Liver (tissue), 8 donors: ENCODE measurements at regions not wholly inside any gene's neighbourhood (a gene's known extent, or its start where the extent isn't known, plus 50 kb on each side); places are given as distances from the start of the nearest gene placed in this dataset.

Source experiments
- DNase-seq: peaks from one replicate; pipeline ENCODE4 v3.0.0-alpha.2; 2017; ENCODE audit warnings: low spot score
- H3K27ac ChIP-seq, 2 donors: one replicate each; pipeline ENCODE4 v1.7.0; 2013; ENCODE audit warnings: inconsistent platforms in 2 of 2, low read length in 2 of 2, control low read depth in 1 of 2, low read depth in 1 of 2, mild to moderate bottlenecking in 1 of 2
- H3K27me3 ChIP-seq, 4 donors: one replicate each; pipeline versions ENCODE4 v1.6.1 to v1.7.0; 2013; ENCODE audit warnings: low read length in 3 of 4, inconsistent platforms in 1 of 4, mild to moderate bottlenecking in 1 of 4, moderate library complexity in 1 of 4; ENCODE audit not compliant: control insufficient read depth in 4 of 4, insufficient read depth in 4 of 4
- H3K36me3 ChIP-seq, 4 donors: one replicate each; pipeline versions ENCODE4 v1.6.1 to v1.7.0; 2013; ENCODE audit warnings: low read length in 3 of 4, mild to moderate bottlenecking in 3 of 4, low read depth in 1 of 4, moderate library complexity in 1 of 4; ENCODE audit not compliant: control insufficient read depth in 4 of 4, insufficient read depth in 3 of 4
- H3K4me1 ChIP-seq, 4 donors: one replicate each; pipeline versions ENCODE4 v1.6.1 to v1.7.0; 2013; ENCODE audit warnings: low read length in 3 of 4, mild to moderate bottlenecking in 3 of 4, moderate library complexity in 1 of 4; ENCODE audit not compliant: control insufficient read depth in 4 of 4, insufficient read depth in 4 of 4
- H3K4me3 ChIP-seq, 3 donors: one replicate each; pipeline versions ENCODE4 v1.6.1 to v1.7.0; 2013; ENCODE audit warnings: low read length in 3 of 3, control low read depth in 1 of 3, low read depth in 1 of 3, mild to moderate bottlenecking in 1 of 3
- H3K9ac ChIP-seq, 2 donors: one replicate each; pipeline ENCODE4 v1.7.0; 2013; ENCODE audit warnings: low read length in 2 of 2, mild to moderate bottlenecking in 2 of 2, moderate library complexity in 2 of 2, control low read depth in 1 of 2, low read depth in 1 of 2
- H3K9me3 ChIP-seq, 4 donors: one replicate each; pipeline versions ENCODE4 v1.6.1 to v1.7.0; 2013; ENCODE audit warnings: low read length in 3 of 4; ENCODE audit not compliant: control insufficient read depth in 4 of 4
- EGR1 ChIP-seq, 2 donors: IDR thresholded peaks; 2 replicates each; pipeline ENCODE4 v1.6.1; 2016 to 2018; ENCODE audit warnings: antibody characterized with exemption in 2 of 2, low read depth in 2 of 2
- FOXA1 ChIP-seq: IDR thresholded peaks from 2 replicates; pipeline ENCODE4 v1.6.1; 2016; ENCODE audit warnings: antibody characterized with exemption
- FOXA2 ChIP-seq: IDR thresholded peaks from 2 replicates; pipeline ENCODE4 v1.6.1; 2016; ENCODE audit warnings: antibody characterized with exemption
- GABPA ChIP-seq, 2 donors: IDR thresholded peaks in 1 of 2; conservative IDR thresholded peaks in 1 of 2; 2 replicates each; pipeline ENCODE4 v1.6.1; 2016; ENCODE audit warnings: antibody characterized with exemption in 2 of 2, mild to moderate bottlenecking in 1 of 2, moderate library complexity in 1 of 2
- HNF4A ChIP-seq, 2 donors: conservative IDR thresholded peaks; 2 replicates each; pipeline ENCODE4 v1.6.1; 2016; ENCODE audit warnings: antibody characterized with exemption in 2 of 2, mild to moderate bottlenecking in 2 of 2
- HNF4G ChIP-seq: IDR thresholded peaks from 2 replicates; pipeline ENCODE4 v1.6.1; 2016; ENCODE audit warnings: antibody characterized with exemption
- NR2F2 ChIP-seq: IDR thresholded peaks from 2 replicates; pipeline ENCODE4 v1.6.1; 2016; ENCODE audit warnings: antibody characterized with exemption
- RAD21 ChIP-seq, 2 donors: IDR thresholded peaks; 2 replicates each; pipeline ENCODE4 v1.6.1; 2016; ENCODE audit warnings: antibody characterized with exemption in 2 of 2, mild to moderate bottlenecking in 2 of 2
- RXRA ChIP-seq, 2 donors: IDR thresholded peaks; 2 replicates each; pipeline ENCODE4 v1.6.1; 2017 to 2018; ENCODE audit warnings: antibody characterized with exemption in 2 of 2, mild to moderate bottlenecking in 1 of 2
- SP1 ChIP-seq: IDR thresholded peaks from 2 replicates; pipeline ENCODE4 v1.6.1; 2018; ENCODE audit warnings: antibody characterized with exemption, mild to moderate bottlenecking
- TAF1 ChIP-seq: conservative IDR thresholded peaks from 2 replicates; pipeline ENCODE4 v1.6.1; 2016; ENCODE audit warnings: antibody characterized with exemption, mild to moderate bottlenecking
- WGBS: extraction: QIAGEN DNeasy Blood & Tissue Kit; methylation state at CpG from one replicate; pipeline ENCODE4 v1.1.7; 2013; 5-methylcytosine and 5-hydroxymethylcytosine counted together
- TF ChIP-seq, protein P1 (sequence below): fragments of 150-350 bp; IDR thresholded peaks from 2 replicates; pipeline ENCODE4 v1.5.1; 2017; ENCODE audit warnings: improper control_type of control experiment, low read depth, low read length; ENCODE audit not compliant: missing input control
- TF ChIP-seq, protein P2 (sequence below): IDR thresholded peaks from 2 replicates; pipeline ENCODE4 v1.6.1; 2016; ENCODE audit warnings: antibody characterized with exemption
- TF ChIP-seq, protein P3 (sequence below): IDR thresholded peaks from 2 replicates; pipeline ENCODE4 v1.6.1; 2016; ENCODE audit warnings: antibody characterized with exemption, mild to moderate bottlenecking
- TF ChIP-seq, protein P4 (sequence below): IDR thresholded peaks from 2 replicates; pipeline ENCODE4 v1.6.1; 2016; ENCODE audit warnings: antibody characterized with exemption
- TF ChIP-seq, protein P5 (sequence below): IDR thresholded peaks from 2 replicates; pipeline ENCODE4 v1.6.1; 2016; ENCODE audit warnings: antibody characterized with exemption
- donor health status: healthy.
- donor health status: healthy.
- donor health status: healthy.
- donor health status: healthy.
- donor health status: healthy.

DNA sequence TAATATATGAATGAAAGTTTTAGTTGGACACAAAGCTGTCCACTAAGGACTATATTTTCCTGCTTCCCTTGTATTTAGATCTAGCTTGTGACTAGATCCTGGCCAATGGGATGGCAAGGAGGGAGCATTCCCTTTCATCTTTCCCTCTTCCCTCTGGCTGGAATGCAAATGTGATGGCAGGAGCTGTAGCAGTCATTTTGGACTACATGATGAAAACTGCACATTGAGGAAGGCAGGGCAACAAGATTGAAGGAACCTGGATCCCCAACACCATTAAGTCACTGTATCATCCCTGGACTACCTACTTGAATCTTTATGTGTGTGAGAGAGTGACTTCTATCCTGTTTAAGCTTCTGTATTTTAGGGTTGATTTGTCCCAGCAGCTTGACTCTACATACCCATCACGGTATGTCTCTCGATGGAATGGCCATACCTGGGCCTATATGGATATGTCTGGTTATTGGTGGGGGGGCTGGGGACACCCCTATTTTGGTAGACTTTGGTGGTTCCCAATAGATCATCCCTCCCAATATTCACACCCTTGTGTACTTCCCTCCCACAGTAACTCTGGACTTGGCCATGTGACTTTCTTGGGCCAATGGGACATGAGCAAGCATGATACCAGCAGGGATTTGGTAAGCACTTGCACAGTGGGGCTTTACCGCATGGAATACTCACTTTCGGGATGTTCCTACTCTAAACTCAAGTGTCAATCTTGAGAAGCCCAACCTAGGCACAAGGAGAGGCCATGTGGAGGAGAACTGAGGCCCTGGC is 128.5 kb downstream of the VEGFA start:
- Histone ChIP-seq H3K4me1 (peaks cover 16 to 39% (median 27%) of the 10 kb centered on the region in 4 donors), H3K9me3 (no peaks in the 10 kb centered on the region), H3K36me3 (no peaks in the 10 kb centered on the region), H3K9ac (no peak overlapping the region), H3K27me3 (no peaks in the 10 kb centered on the region), H3K4me3 (no peak overlapping the region), H3K27ac (no peak overlapping the region)
- no peak for DNase-seq
- WGBS: 96% methylated on average over 4 of the region's 4 CpGs
- TF ChIP-seq FOXA1 (no peak), HNF4A (conservative IDR thresholded peaks at IDR 0.05) (no peak), HNF4G (no peak), NR2F2 (no peak), EGR1 (IDR thresholded peaks at IDR 0.05; ENCODE audit: low read depth in 2 of 2) (no peak), GABPA (IDR thresholded peaks at IDR 0.05 in 1 of 2, conservative IDR thresholded peaks at IDR 0.05 in 1 of 2) (no peak), SP1 (no peak), RXRA (IDR thresholded peaks at IDR 0.05) (no peak), FOXA2 (no peak)
- TF ChIP-seq, protein P1, sequence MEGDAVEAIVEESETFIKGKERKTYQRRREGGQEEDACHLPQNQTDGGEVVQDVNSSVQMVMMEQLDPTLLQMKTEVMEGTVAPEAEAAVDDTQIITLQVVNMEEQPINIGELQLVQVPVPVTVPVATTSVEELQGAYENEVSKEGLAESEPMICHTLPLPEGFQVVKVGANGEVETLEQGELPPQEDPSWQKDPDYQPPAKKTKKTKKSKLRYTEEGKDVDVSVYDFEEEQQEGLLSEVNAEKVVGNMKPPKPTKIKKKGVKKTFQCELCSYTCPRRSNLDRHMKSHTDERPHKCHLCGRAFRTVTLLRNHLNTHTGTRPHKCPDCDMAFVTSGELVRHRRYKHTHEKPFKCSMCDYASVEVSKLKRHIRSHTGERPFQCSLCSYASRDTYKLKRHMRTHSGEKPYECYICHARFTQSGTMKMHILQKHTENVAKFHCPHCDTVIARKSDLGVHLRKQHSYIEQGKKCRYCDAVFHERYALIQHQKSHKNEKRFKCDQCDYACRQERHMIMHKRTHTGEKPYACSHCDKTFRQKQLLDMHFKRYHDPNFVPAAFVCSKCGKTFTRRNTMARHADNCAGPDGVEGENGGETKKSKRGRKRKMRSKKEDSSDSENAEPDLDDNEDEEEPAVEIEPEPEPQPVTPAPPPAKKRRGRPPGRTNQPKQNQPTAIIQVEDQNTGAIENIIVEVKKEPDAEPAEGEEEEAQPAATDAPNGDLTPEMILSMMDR: no peak
- TF ChIP-seq, protein P2, sequence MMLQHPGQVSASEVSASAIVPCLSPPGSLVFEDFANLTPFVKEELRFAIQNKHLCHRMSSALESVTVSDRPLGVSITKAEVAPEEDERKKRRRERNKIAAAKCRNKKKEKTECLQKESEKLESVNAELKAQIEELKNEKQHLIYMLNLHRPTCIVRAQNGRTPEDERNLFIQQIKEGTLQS: no peak
- TF ChIP-seq, protein P3, sequence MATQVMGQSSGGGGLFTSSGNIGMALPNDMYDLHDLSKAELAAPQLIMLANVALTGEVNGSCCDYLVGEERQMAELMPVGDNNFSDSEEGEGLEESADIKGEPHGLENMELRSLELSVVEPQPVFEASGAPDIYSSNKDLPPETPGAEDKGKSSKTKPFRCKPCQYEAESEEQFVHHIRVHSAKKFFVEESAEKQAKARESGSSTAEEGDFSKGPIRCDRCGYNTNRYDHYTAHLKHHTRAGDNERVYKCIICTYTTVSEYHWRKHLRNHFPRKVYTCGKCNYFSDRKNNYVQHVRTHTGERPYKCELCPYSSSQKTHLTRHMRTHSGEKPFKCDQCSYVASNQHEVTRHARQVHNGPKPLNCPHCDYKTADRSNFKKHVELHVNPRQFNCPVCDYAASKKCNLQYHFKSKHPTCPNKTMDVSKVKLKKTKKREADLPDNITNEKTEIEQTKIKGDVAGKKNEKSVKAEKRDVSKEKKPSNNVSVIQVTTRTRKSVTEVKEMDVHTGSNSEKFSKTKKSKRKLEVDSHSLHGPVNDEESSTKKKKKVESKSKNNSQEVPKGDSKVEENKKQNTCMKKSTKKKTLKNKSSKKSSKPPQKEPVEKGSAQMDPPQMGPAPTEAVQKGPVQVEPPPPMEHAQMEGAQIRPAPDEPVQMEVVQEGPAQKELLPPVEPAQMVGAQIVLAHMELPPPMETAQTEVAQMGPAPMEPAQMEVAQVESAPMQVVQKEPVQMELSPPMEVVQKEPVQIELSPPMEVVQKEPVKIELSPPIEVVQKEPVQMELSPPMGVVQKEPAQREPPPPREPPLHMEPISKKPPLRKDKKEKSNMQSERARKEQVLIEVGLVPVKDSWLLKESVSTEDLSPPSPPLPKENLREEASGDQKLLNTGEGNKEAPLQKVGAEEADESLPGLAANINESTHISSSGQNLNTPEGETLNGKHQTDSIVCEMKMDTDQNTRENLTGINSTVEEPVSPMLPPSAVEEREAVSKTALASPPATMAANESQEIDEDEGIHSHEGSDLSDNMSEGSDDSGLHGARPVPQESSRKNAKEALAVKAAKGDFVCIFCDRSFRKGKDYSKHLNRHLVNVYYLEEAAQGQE: no peak
- TF ChIP-seq, protein P4, sequence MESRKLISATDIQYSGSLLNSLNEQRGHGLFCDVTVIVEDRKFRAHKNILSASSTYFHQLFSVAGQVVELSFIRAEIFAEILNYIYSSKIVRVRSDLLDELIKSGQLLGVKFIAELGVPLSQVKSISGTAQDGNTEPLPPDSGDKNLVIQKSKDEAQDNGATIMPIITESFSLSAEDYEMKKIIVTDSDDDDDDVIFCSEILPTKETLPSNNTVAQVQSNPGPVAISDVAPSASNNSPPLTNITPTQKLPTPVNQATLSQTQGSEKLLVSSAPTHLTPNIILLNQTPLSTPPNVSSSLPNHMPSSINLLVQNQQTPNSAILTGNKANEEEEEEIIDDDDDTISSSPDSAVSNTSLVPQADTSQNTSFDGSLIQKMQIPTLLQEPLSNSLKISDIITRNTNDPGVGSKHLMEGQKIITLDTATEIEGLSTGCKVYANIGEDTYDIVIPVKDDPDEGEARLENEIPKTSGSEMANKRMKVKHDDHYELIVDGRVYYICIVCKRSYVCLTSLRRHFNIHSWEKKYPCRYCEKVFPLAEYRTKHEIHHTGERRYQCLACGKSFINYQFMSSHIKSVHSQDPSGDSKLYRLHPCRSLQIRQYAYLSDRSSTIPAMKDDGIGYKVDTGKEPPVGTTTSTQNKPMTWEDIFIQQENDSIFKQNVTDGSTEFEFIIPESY: no peak

DNA sequence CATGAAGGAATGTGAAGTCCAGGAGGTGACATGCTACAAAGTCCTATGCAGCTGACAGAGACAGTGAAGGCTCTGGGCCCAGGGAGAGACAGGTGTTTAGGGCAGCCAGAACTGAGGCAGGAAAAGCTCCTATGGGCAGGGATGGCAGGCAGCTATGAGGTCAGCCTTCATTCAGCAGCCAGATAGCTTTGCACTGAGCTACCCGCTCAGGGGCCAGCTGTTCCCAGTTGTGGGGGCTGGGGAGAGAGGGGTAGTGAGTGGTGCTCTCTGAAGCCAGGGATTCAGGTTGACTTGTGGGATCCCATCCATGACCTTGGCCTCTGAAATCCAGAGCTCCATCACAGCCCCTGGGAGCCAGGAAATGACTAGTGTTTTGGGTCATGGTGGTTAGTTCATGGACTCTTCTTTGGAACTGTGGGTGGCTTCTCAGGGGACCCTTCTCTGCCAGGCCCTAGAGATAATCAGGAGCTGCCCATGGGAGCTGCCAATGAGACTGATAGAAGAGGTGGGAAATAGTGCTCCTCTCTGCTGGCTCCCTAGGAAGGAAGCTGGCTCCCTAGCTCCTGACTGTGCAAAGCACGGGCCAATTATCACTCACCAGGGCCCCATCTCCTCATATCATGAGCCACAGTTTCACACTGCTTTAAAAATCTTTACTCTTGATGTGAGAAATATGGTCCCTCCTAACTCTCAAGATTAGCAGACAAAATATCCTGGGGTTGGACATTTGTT is 127.7 kb downstream of the VEGFA start:
- DNase-seq: no peak

More for the DNA sequence above, 127.7 kb downstream of the VEGFA start:
- H3K9ac ChIP-seq: no peak overlapping the region
- no peak overlapping the region for H3K4me3 ChIP-seq
- H3K27ac ChIP-seq: no peak overlapping the region
- peaks cover 16 to 38% (median 27%) of the 10 kb centered on the region in 4 donors for H3K4me1 ChIP-seq
- TF ChIP-seq RAD21 (IDR thresholded peaks at IDR 0.05) (no peak), SP1 (no peak), HNF4G (no peak), TAF1 (no peak), EGR1 (IDR thresholded peaks at IDR 0.05; ENCODE audit: low read depth in 2 of 2) (no peak)
- TF ChIP-seq, protein P2: no peak
- TF ChIP-seq, protein P5, sequence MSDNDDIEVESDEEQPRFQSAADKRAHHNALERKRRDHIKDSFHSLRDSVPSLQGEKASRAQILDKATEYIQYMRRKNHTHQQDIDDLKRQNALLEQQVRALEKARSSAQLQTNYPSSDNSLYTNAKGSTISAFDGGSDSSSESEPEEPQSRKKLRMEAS: no peak
- TF ChIP-seq, protein P3: no peak
- WGBS: 92% methylated on average over 2 of the region's 2 CpGs
- no peaks in the 10 kb centered on the region for H3K36me3 ChIP-seq
- H3K27me3 ChIP-seq: no peaks in the 10 kb centered on the region
- no peaks in the 10 kb centered on the region for H3K9me3 ChIP-seq
